K562 (cell line): ENCODE measurements at regions not wholly inside any gene's neighbourhood (a gene's known extent, or its start where the extent isn't known, plus 50 kb on each side); places are given as distances from the start of the nearest gene placed in this dataset.

Experiments
- ATAC-seq: fragments of 200-7000 bp; cut with Tn5 transposase; 3 replicates; pipeline ENCODE4 v1.9.1; 2020; ENCODE audit warnings: moderate library complexity
- BruUV-seq: library from RNA; stranded (reverse); fragments of 400-500 nt; replicated peaks from 2 replicates; lab custom pipeline; 2021; lab: Mats Ljungman, UMichigan
- CTCF ChIA-PET: fragments of 300-600 bp; formaldehyde crosslinking; extraction: SDS; loops from one replicate; lab custom pipeline; 2021; ENCODE audit warnings: low intra/inter-chr PET ratio; lab: Yijun Ruan, JAX
- POLR2A ChIA-PET: fragments of 300-600, 350-650 bp; sonication (Branson Sonifier 250); formaldehyde crosslinking; extraction: SDS; loops from one replicate; lab custom pipeline; 2021; ENCODE audit warnings: antibody characterized with exemption, inconsistent platforms; lab: Yijun Ruan, JAX
- DNase-seq, 4 experiments: peaks; one replicate each; pipeline versions ENCODE4 v3.0.0 to v3.0.0-alpha.2; 2011 to 2018; ENCODE audit warnings: low spot score in 3 of 4, mixed read lengths in 3 of 4; ENCODE audit errors: extremely low read depth in 1 of 4
- FAIRE-seq: peaks from 2 replicates; lab custom pipeline; 2011; peaks lifted over from hg19 to GRCh38; lab: Jason Lieb, UNC
- H2AFZ ChIP-seq: 2 replicates; pipeline ENCODE4 v1.6.0; 2011; ENCODE audit warnings: low read depth, low read length, control low read depth, inconsistent platforms
- H3K27ac ChIP-seq: fragments of 200-600 bp; 3 replicates; pipeline ENCODE4 v1.8.0; 2011; ENCODE audit warnings: low read depth, mild to moderate bottlenecking, control low read depth, inconsistent platforms, low read length, moderate library complexity, mixed read lengths; ENCODE audit errors: extremely low read depth
- H3K27me3 ChIP-seq, 2 experiments: fragments of 300-600 bp in 1 of 2; 2 replicates in 1 of 2; 3 replicates in 1 of 2; pipeline versions ENCODE4 v1.6.0 to v1.8.0; 2011; ENCODE audit warnings: inconsistent platforms in 2 of 2, low read length in 2 of 2, mild to moderate bottlenecking in 1 of 2, mixed read lengths in 1 of 2, moderate library complexity in 1 of 2; ENCODE audit not compliant: control insufficient read depth in 2 of 2, insufficient read depth in 2 of 2
- H3K36me3 ChIP-seq: fragments of 300-600 bp; 3 replicates; pipeline ENCODE4 v1.8.0; 2011; ENCODE audit warnings: mild to moderate bottlenecking, low read length, inconsistent platforms; ENCODE audit not compliant: control insufficient read depth, insufficient read depth
- H3K4me1 ChIP-seq, 2 experiments: fragments of 200-600 bp in 1 of 2; replicated peaks in 1 of 2; 2 replicates in 1 of 2; 3 replicates in 1 of 2; pipeline versions ENCODE4 v1.5.1 to v1.8.0; 2011; ENCODE audit warnings: inconsistent platforms in 2 of 2, low read length in 2 of 2, mild to moderate bottlenecking in 1 of 2, mixed read lengths in 1 of 2, moderate library complexity in 1 of 2; ENCODE audit not compliant: control insufficient read depth in 2 of 2, insufficient read depth in 2 of 2
- H3K4me2 ChIP-seq: 2 replicates; pipeline ENCODE4 v1.6.1; 2011; ENCODE audit warnings: low read length, control low read depth, inconsistent platforms, mixed read lengths; ENCODE audit not compliant: insufficient read depth
- H3K4me3 ChIP-seq: fragments of 200-600 bp; sonication (generic), shearing (Covaris generic); 2 replicates; pipeline ENCODE4 v1.5.1; 2016; ENCODE audit warnings: control low read depth, inconsistent platforms
- H3K79me2 ChIP-seq: fragments of 200-600 bp; 3 replicates; pipeline ENCODE4 v1.8.0; 2011; ENCODE audit warnings: low read length, inconsistent platforms; ENCODE audit not compliant: control insufficient read depth, insufficient read depth
- H3K9ac ChIP-seq, 2 experiments: 2 replicates each; pipeline versions ENCODE4 v1.6.0 to v1.6.1; 2011; ENCODE audit warnings: low read depth in 2 of 2, low read length in 2 of 2, control low read depth in 1 of 2, inconsistent platforms in 1 of 2, mild to moderate bottlenecking in 1 of 2, mixed read lengths in 1 of 2; ENCODE audit not compliant: insufficient read depth in 1 of 2
- H3K9me1 ChIP-seq: one replicate; pipeline ENCODE4 v1.6.0; 2011; ENCODE audit warnings: inconsistent platforms, mild to moderate bottlenecking, low read length, moderate library complexity; ENCODE audit not compliant: control insufficient read depth, insufficient read depth
- H3K9me3 ChIP-seq: replicated peaks from 2 replicates; pipeline ENCODE4 v1.5.1; 2011; ENCODE audit warnings: low read depth, low read length, inconsistent platforms; ENCODE audit not compliant: control insufficient read depth, insufficient read depth
- H4K20me1 ChIP-seq: replicated peaks from 2 replicates; pipeline ENCODE4 v1.6.1; 2011; ENCODE audit warnings: low read length, inconsistent platforms, mixed read lengths; ENCODE audit not compliant: control insufficient read depth, insufficient read depth
- BRD4 ChIP-seq: fragments of 200-600 bp; sonication (generic); IDR thresholded peaks from 2 replicates; pipeline ENCODE4 v1.6.1; 2017; ENCODE audit warnings: inconsistent platforms
- EP300 ChIP-seq: IDR thresholded peaks from 2 replicates; pipeline ENCODE4 v1.6.1; 2012; ENCODE audit warnings: low read length, improper control_type of control experiment
- ESRRA ChIP-seq: fragments of 450-650 bp; IDR thresholded peaks from 2 replicates; pipeline ENCODE4 v1.6.1; 2014; ENCODE audit warnings: low read depth, mild to moderate bottlenecking, moderate library complexity, borderline replicate concordance
- ETV5 ChIP-seq: sonication (generic); formaldehyde crosslinking; IDR thresholded peaks from 2 replicates; pipeline ENCODE4 v1.4.0; 2020; ENCODE audit warnings: low read depth, mild to moderate bottlenecking, missing genetic modification reagents
- FOXK2 ChIP-seq, 2 experiments: fragments of 450-650 bp; IDR thresholded peaks in 1 of 2; conservative IDR thresholded peaks in 1 of 2; 2 replicates each; pipeline ENCODE4 v1.6.1; 2016; ENCODE audit warnings: low read depth in 2 of 2, mild to moderate bottlenecking in 1 of 2
- KDM4B ChIP-seq, 2 experiments: fragments of 450-650 bp in 1 of 2; sonication (generic) in 1 of 2; IDR thresholded peaks; 2 replicates each; pipeline ENCODE4 v1.6.1; 2016 to 2017; ENCODE audit warnings: borderline replicate concordance in 2 of 2, antibody characterized with exemption in 1 of 2, low read depth in 1 of 2, mild to moderate bottlenecking in 1 of 2
- KDM5B ChIP-seq: fragments of 200-600 bp; sonication (generic); IDR thresholded peaks from 2 replicates; pipeline ENCODE4 v1.6.1; 2012; ENCODE audit warnings: low read depth, mild to moderate bottlenecking, moderate library complexity, low read length, control low read depth, inconsistent platforms; ENCODE audit not compliant: insufficient replicate concordance
- LCOR ChIP-seq: sonication (generic); formaldehyde crosslinking; IDR thresholded peaks from 2 replicates; pipeline ENCODE4 v1.8.0; 2022; ENCODE audit warnings: mild to moderate bottlenecking, missing genetic modification reagents
- MYBL2 ChIP-seq, 2 experiments: fragments of 450-650 bp in 1 of 2; sonication (generic) in 1 of 2; formaldehyde crosslinking in 1 of 2; IDR thresholded peaks; 2 replicates each; pipeline versions ENCODE4 v1.6.1 to v1.8.1; 2017 to 2022; ENCODE audit warnings: borderline replicate concordance in 1 of 2, inconsistent platforms in 1 of 2, low read depth in 1 of 2, mild to moderate bottlenecking in 1 of 2, missing genetic modification reagents in 1 of 2, moderate library complexity in 1 of 2
- NFE2L1 ChIP-seq: fragments of 450-650 bp; IDR thresholded peaks from 2 replicates; pipeline ENCODE4 v1.6.1; 2016; ENCODE audit warnings: missing genetic modification characterization, low read depth, mild to moderate bottlenecking, missing compliant biosample characterization, moderate library complexity, borderline replicate concordance
- SIX5 ChIP-seq, 2 experiments: IDR thresholded peaks; 2 replicates each; pipeline ENCODE4 v1.6.1; 2011; ENCODE audit warnings: low read length in 2 of 2, borderline replicate concordance in 1 of 2, low read depth in 1 of 2, mild to moderate bottlenecking in 1 of 2, moderate library complexity in 1 of 2; ENCODE audit not compliant: insufficient read depth in 1 of 2
- SREBF2 ChIP-seq: sonication (generic); formaldehyde crosslinking; IDR thresholded peaks from 2 replicates; pipeline ENCODE4 v1.4.0; 2020; ENCODE audit warnings: mild to moderate bottlenecking, missing genetic modification reagents
- TEAD1 ChIP-seq, 2 experiments: fragments of 450-650 bp in 1 of 2; sonication (generic) in 1 of 2; formaldehyde crosslinking; IDR thresholded peaks; 2 replicates each; pipeline versions ENCODE4 v1.4.0 to v1.8.0; 2020 to 2022; ENCODE audit warnings: mild to moderate bottlenecking in 2 of 2, missing genetic modification reagents in 1 of 2
- ZBTB12 ChIP-seq: fragments of 250-450 bp; sonication (Bioruptor Pico); IDR thresholded peaks from 2 replicates; pipeline ENCODE4 v1.4.0; 2020
- ZNF121 ChIP-seq: sonication (generic); formaldehyde crosslinking; conservative IDR thresholded peaks from 2 replicates; pipeline ENCODE4 v1.8.0; 2022; ENCODE audit warnings: missing genetic modification reagents
- ZNF511 ChIP-seq: sonication (generic); formaldehyde crosslinking; IDR thresholded peaks from 2 replicates; pipeline ENCODE4 v1.8.0; 2022; ENCODE audit warnings: mild to moderate bottlenecking, missing genetic modification reagents
- ZNF518B ChIP-seq: fragments of 250-450 bp; sonication (Bioruptor Pico); IDR thresholded peaks from 2 replicates; pipeline ENCODE4 v1.5.0; 2021; ENCODE audit warnings: mild to moderate bottlenecking, moderate library complexity
- ZNF561 ChIP-seq: fragments of 450-650 bp; formaldehyde crosslinking; conservative IDR thresholded peaks from 2 replicates; pipeline ENCODE4 v1.4.0; 2020; ENCODE audit warnings: mild to moderate bottlenecking, moderate library complexity
- WGBS: fragments of 100-300 bp; shearing (Covaris generic); methylation state at CpG from one replicate; pipeline ENCODE4 v1.1.6; 2016; ENCODE audit warnings: low coverage, mixed read lengths; ENCODE audit not compliant: insufficient coverage; ENCODE audit errors: missing lambda C conversion rate; 5-methylcytosine and 5-hydroxymethylcytosine counted together
- in situ Hi-C: fragments of 300-500 bp; cut with MboI; formaldehyde crosslinking; loops from 4 replicates; pipeline ENCODE4 v1.15.0; 2018; ENCODE audit warnings: inconsistent platforms, mixed read lengths
- intact Hi-C: fragments of 100-400 bp; cut with micrococcal nuclease; formaldehyde crosslinking; loops from 2 replicates; pipeline ENCODE4 v1.14.2; 2022

- H3K9me3 ChIP-seq: no peaks in the 10 kb centered on the region
- POLR2A ChIA-PET: interaction anchor here (0.5 to 1.3 kb wide), 2 partner anchors 15 to 53 kb away, joined by 3 to 4 read pairs; no protein-coding TSS in a partner anchor
- intact Hi-C loops: no loop called here
- no peaks in the 10 kb centered on the region for H3K36me3 ChIP-seq
- 0 out of 5 replicates have a peak, but pooled peaks cover 0 to 6% of the 10 kb centered on the region in 2 experiments for H3K27me3 ChIP-seq
- no peaks in the 10 kb centered on the region for H3K79me2 ChIP-seq
- CTCF ChIA-PET: no interaction called here
- no peak overlapping the region for H3K27ac ChIP-seq
- no peaks in the 10 kb centered on the region for H3K9me1 ChIP-seq
- H4K20me1 ChIP-seq: no peaks in the 10 kb centered on the region
- FAIRE-seq (no peak), DNase-seq (no peak), ATAC-seq (no peak)
- H3K4me2 ChIP-seq: no peak overlapping the region
- BruUV-seq: no TSS peak
- H2AFZ ChIP-seq: no peak overlapping the region
- peaks cover 0 to under 1% of the 10 kb centered on the region in 2 experiments; a peak in 2 of 5 replicates for H3K4me1 ChIP-seq
- in situ Hi-C loops: loop anchor here (25.0 kb wide), 1 partner anchor 470 kb away; no protein-coding TSS in a partner anchor
- H3K4me3 ChIP-seq: no peak overlapping the region
- 0% methylated on average over 4 of the region's 7 CpGs for WGBS
- no peak overlapping the region for H3K9ac ChIP-seq
- TF ChIP-seq SREBF2 (CRISPR knock-in tag): no peak
- no peak for TF ChIP-seq FOXK2 (conservative IDR thresholded peaks at IDR 0.05 in 1 of 2, IDR thresholded peaks at IDR 0.05 in 1 of 2; ENCODE audit: low read depth in 2 of 2)
- TF ChIP-seq ZNF121 (CRISPR knock-in tag): no peak
- no peak for TF ChIP-seq TEAD1 (CRISPR knock-in tag; IDR thresholded peaks at IDR 0.05)
- no peak for TF ChIP-seq SIX5 (IDR thresholded peaks at IDR 0.05; ENCODE audit: borderline replicate concordance in 1 of 2, insufficient read depth in 1 of 2, low read depth in 1 of 2, low read length in 2 of 2)
- TF ChIP-seq ZNF518B (CRISPR knock-in tag): no peak
- no peak for TF ChIP-seq BRD4
- no peak for TF ChIP-seq LCOR (CRISPR knock-in tag)
- no peak for TF ChIP-seq MYBL2 (IDR thresholded peaks at IDR 0.05; ENCODE audit: low read depth)
- TF ChIP-seq MYBL2 (CRISPR knock-in tag; IDR thresholded peaks at IDR 0.05; ENCODE audit: borderline replicate concordance): no peak
- TF ChIP-seq ETV5: no peak
- TF ChIP-seq KDM5B: no peak
- TF ChIP-seq ESRRA: no peak
- TF ChIP-seq EP300: no peak
- TF ChIP-seq ZBTB12: no peak
- no peak for TF ChIP-seq ZNF511 (CRISPR knock-in tag)
- TF ChIP-seq KDM4B (IDR thresholded peaks at IDR 0.05; ENCODE audit: borderline replicate concordance in 2 of 2, low read depth in 1 of 2): no peak
- no peak for TF ChIP-seq NFE2L1 (tag)
- no peak for TF ChIP-seq ZNF561
These were observed 154.9 kb upstream of the DAPK1 start for GRCh38 chr9:87342743-87343142.
